IPS-18a (cell line): ENCODE measurements at regions not wholly inside any gene's neighbourhood (a gene's known extent, or its start where the extent isn't known, plus 50 kb on each side); places are given as distances from the start of the nearest gene placed in this dataset.

Experiments
- H3K27ac ChIP-seq: one replicate; pipeline ENCODE4 v1.5.1; 2013; ENCODE audit warnings: low read length
- H3K27me3 ChIP-seq: one replicate; pipeline ENCODE4 v1.6.1; 2013; ENCODE audit warnings: mild to moderate bottlenecking, low read length; ENCODE audit not compliant: control insufficient read depth, insufficient read depth
- H3K36me3 ChIP-seq: one replicate; pipeline ENCODE4 v1.6.1; 2013; ENCODE audit warnings: low read depth, low read length; ENCODE audit not compliant: control insufficient read depth
- H3K4me1 ChIP-seq: one replicate; pipeline ENCODE4 v1.6.1; 2013; ENCODE audit warnings: low read depth, low read length; ENCODE audit not compliant: control insufficient read depth
- H3K4me3 ChIP-seq: one replicate; pipeline ENCODE4 v1.5.1; 2013; ENCODE audit warnings: low read length
- H3K9ac ChIP-seq: one replicate; pipeline ENCODE4 v1.6.1; 2013; ENCODE audit warnings: mild to moderate bottlenecking, low read length, moderate library complexity
- H3K9me3 ChIP-seq: one replicate; pipeline ENCODE4 v1.6.1; 2013; ENCODE audit warnings: low read depth, low read length; ENCODE audit not compliant: control insufficient read depth

GRCh38 chr6:122330315-122330714, 69.1 kb upstream of the HSF2 start:
- H3K4me1 ChIP-seq: no peaks in the 10 kb centered on the region
- H3K27me3 ChIP-seq: no peaks in the 10 kb centered on the region
- H3K36me3 ChIP-seq: no peaks in the 10 kb centered on the region
- H3K9ac ChIP-seq: no peak overlapping the region
- no peak overlapping the region for H3K4me3 ChIP-seq
- no peaks in the 10 kb centered on the region for H3K9me3 ChIP-seq
- no peak overlapping the region for H3K27ac ChIP-seq

- Histone ChIP-seq H3K4me3 (no peak overlapping the region), H3K27ac (no peak overlapping the region), H3K27me3 (no peaks in the 10 kb centered on the region), H3K9me3 (no peaks in the 10 kb centered on the region), H3K4me1 (no peaks in the 10 kb centered on the region), H3K9ac (no peak overlapping the region), H3K36me3 (no peaks in the 10 kb centered on the region)
Measured at GRCh38 chr6:122337645-122338044, 61.8 kb upstream of the HSF2 start.

- H3K27me3 ChIP-seq: no peaks in the 10 kb centered on the region
Measured at GRCh38 chr6:122339661-122340060, 59.8 kb upstream of the HSF2 start.

GRCh38 chr6:122347280-122347679, 52.2 kb upstream of the HSF2 start:
- Histone ChIP-seq H3K9ac (no peak overlapping the region), H3K27ac (no peak overlapping the region)

More at GRCh38 chr6:122339661-122340060, 59.8 kb upstream of the HSF2 start:
- no peak overlapping the region for H3K4me3 ChIP-seq
- no peak overlapping the region for H3K27ac ChIP-seq
- no peaks in the 10 kb centered on the region for H3K4me1 ChIP-seq
- H3K36me3 ChIP-seq: no peaks in the 10 kb centered on the region
- no peaks in the 10 kb centered on the region for H3K9me3 ChIP-seq
- H3K9ac ChIP-seq: no peak overlapping the region

GRCh38 chr6:122347751-122348150, 51.7 kb upstream of the HSF2 start:
- H3K27me3 ChIP-seq: no peaks in the 10 kb centered on the region
- no peak overlapping the region for H3K4me3 ChIP-seq
- no peaks in the 10 kb centered on the region for H3K36me3 ChIP-seq
- H3K9me3 ChIP-seq: no peaks in the 10 kb centered on the region
- no peaks in the 10 kb centered on the region for H3K4me1 ChIP-seq
- no peak overlapping the region for H3K27ac ChIP-seq
- H3K9ac ChIP-seq: no peak overlapping the region

More at GRCh38 chr6:122347280-122347679, 52.2 kb upstream of the HSF2 start:
- Histone ChIP-seq H3K4me3 (no peak overlapping the region), H3K4me1 (no peaks in the 10 kb centered on the region), H3K27me3 (no peaks in the 10 kb centered on the region), H3K9me3 (no peaks in the 10 kb centered on the region), H3K36me3 (no peaks in the 10 kb centered on the region)
